ENCODE measurements at regions not wholly inside any gene's neighbourhood (a gene's known extent, or its start where the extent isn't known, plus 50 kb on each side); places are given as distances from the start of the nearest gene placed in this dataset.

DNA sequence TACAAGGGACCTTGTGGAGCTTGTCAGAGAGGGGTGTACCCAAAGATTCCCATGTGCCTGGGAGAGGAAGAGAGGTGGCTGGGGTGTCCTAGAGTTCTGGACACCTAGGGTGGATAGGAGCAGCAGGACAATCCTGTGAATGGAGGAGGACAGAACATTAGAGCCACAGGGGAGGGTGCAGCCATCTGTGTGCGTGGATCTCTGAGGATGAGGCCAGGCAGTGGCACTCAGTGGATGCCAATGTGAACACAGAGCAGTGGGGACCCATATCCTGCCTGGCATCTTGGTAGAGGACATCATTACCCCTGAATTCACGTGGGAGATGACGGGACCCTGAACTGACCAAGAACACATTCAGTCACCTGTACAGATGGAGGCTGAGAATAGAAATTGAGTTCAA is 205.3 kb downstream of the CD83 start:
- DNase-seq (ENCODE audit: low read depth) = no peak
- H3K4me3 ChIP-seq (ENCODE audit: low read depth, low read length) = no peak overlapping the region
- TF ChIP-seq, protein P1, sequence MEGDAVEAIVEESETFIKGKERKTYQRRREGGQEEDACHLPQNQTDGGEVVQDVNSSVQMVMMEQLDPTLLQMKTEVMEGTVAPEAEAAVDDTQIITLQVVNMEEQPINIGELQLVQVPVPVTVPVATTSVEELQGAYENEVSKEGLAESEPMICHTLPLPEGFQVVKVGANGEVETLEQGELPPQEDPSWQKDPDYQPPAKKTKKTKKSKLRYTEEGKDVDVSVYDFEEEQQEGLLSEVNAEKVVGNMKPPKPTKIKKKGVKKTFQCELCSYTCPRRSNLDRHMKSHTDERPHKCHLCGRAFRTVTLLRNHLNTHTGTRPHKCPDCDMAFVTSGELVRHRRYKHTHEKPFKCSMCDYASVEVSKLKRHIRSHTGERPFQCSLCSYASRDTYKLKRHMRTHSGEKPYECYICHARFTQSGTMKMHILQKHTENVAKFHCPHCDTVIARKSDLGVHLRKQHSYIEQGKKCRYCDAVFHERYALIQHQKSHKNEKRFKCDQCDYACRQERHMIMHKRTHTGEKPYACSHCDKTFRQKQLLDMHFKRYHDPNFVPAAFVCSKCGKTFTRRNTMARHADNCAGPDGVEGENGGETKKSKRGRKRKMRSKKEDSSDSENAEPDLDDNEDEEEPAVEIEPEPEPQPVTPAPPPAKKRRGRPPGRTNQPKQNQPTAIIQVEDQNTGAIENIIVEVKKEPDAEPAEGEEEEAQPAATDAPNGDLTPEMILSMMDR (conservative IDR thresholded peaks at IDR 0.05; ENCODE audit: low read depth, low read length) = no peak

GRCh38 chr6:14326774-14327173 is 209.2 kb downstream of the CD83 start:
- no peak overlapping the region for H3K4me3 ChIP-seq (ENCODE audit: low read depth, low read length)
- DNase-seq (ENCODE audit: low read depth) = no peak
- TF ChIP-seq, protein P1 (conservative IDR thresholded peaks at IDR 0.05; ENCODE audit: low read depth, low read length) = no peak

DNA sequence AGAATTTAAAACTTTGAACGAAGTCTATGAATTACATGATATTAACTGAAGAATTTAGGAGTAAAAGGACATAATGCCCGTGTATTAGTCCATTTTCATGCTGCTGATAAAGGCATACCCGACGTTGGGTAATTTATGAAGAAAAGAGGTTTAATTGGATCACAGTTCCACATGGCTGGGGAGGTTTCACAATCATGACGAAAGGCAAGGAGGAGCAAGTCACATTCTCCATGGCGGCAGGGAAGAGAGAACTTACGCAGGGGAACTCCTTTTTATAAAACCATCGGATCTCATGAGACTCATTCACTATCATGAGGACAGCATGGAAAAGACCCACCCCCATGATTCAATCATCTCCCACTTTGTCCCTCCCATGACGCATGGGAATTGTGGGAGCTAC is 210.6 kb downstream of the CD83 start:
- TF ChIP-seq, protein P1 (conservative IDR thresholded peaks at IDR 0.05; ENCODE audit: low read depth, low read length) = no peak
- DNase-seq (ENCODE audit: low read depth) = no peak
- H3K4me3 ChIP-seq (ENCODE audit: low read depth, low read length) = no peak overlapping the region

DNA sequence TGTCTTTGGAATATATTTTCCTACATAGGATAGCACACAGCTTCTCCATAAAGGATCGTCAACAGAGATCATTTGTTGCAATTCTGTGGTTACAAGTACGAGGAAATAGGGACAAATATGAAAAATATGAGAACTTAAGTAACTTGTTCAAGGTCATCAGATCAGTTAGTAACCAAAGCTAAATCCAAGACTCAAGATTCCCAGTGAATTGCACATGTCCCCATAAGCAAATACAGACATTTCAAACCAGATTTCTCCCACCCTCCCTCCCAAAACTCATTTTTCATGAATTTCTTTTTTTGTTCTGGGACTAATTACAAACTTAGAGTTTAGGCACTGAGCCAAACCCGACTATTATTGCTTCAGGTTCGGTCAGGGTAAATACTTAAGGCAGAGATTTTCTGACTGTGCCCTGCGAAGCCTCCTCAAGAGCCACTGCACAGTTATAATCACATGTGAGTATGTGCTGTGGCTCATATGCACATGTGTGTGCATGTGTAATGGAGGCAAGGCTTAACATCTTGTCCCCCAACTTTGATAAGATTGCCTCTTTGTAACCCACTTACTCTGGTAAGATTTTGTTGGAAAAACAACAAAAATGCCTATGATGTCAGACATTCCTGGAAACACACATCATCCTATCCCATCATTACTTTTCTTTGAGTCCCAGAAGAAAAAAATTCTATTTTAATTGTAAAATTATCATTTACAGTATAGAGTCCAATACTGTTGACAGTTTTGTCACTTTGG is 216.2 kb downstream of the CD83 start:
- TF ChIP-seq, protein P1 (conservative IDR thresholded peaks at IDR 0.05; ENCODE audit: low read depth, low read length) = no peak
- DNase-seq (ENCODE audit: low read depth) = no peak

DNA sequence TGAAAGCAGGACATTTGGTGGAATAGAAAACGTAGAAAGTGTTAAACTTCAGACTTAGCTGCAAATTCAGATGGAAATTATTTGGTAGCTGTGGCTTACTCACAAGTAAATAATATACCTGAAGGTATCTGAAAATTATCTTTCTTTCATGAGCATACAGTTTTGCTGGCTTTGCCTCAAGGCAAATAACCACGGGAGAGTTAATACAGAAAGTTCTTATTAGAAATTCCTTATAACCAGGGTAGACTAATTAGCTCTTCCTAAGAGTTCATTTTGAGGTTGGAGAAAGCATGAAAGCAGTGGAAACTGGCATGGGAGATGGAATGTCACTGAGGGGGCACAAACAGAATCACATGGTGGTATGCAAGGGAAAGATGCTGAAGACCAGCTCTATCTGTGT is 217.5 kb downstream of the CD83 start:
- TF ChIP-seq, protein P1 (conservative IDR thresholded peaks at IDR 0.05; ENCODE audit: low read depth, low read length) = no peak
- no peak overlapping the region for H3K4me3 ChIP-seq (ENCODE audit: low read depth, low read length)
- no peak for DNase-seq (ENCODE audit: low read depth)

More for the DNA sequence above, 216.2 kb downstream of the CD83 start:
- H3K4me3 ChIP-seq (ENCODE audit: low read depth, low read length) = no peak overlapping the region

- no peak for DNase-seq (ENCODE audit: low read depth)
- TF ChIP-seq, protein P1 (conservative IDR thresholded peaks at IDR 0.05; ENCODE audit: low read depth, low read length) = no peak
- H3K4me3 ChIP-seq (ENCODE audit: low read depth, low read length) = no peak overlapping the region
Observed at GRCh38 chr6:14337152-14337551, 219.6 kb downstream of the CD83 start.

DNA sequence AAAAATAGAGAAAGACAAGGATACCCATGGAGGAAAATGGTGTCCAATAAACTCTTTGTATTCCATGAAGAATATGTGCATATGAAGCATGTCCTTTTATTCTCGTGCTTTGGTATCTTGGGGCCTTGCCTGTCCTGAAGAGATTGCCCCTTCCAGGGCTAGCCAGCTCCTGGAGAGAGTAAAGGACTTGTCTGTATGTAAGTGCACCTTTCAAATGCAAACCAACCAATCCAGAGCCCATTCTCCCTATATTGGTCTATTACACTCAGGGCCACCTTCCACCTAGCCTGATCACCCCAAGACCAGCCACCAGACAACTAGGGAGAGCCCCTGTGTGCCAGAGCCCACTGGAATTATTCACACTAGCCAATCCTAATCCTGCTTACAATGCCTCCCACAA is 221.6 kb downstream of the CD83 start:
- TF ChIP-seq, protein P1 (conservative IDR thresholded peaks at IDR 0.05; ENCODE audit: low read depth, low read length) = no peak
- no peak for DNase-seq (ENCODE audit: low read depth)
- no peak overlapping the region for H3K4me3 ChIP-seq (ENCODE audit: low read depth, low read length)

All from epithelial cell of proximal tubule (primary cell).